OCI-LY3 (cell line): ENCODE measurements at regions not wholly inside any gene's neighbourhood (a gene's known extent, or its start where the extent isn't known, plus 50 kb on each side); places are given as distances from the start of the nearest gene placed in this dataset.

Experiments
- H2AFZ ChIP-seq: fragments of 200-600, 300-600 bp; shearing (Covaris generic); 2 replicates; pipeline ENCODE4 v1.6.0; 2014; ENCODE audit warnings: antibody characterized with exemption, low read depth, low read length
- H3K27ac ChIP-seq: fragments of 200-600, 300-600 bp; sonication (generic); 2 replicates; pipeline ENCODE4 v1.5.1; 2014; ENCODE audit warnings: mild to moderate bottlenecking, low read length, moderate library complexity, mixed read lengths
- H3K27me3 ChIP-seq: fragments of 200-600, 300-600 bp; sonication (generic); 2 replicates; pipeline ENCODE4 v1.6.1; 2014; ENCODE audit warnings: low read depth, low read length, mixed read lengths
- H3K36me3 ChIP-seq: fragments of 200-600, 300-600 bp; sonication (generic); replicated peaks from 2 replicates; pipeline ENCODE3; 2014; ENCODE audit warnings: low read depth, low read length, mixed read lengths
- H3K4me1 ChIP-seq: fragments of 300-600, 200-600 bp; sonication (generic); 2 replicates; pipeline ENCODE4 v1.6.1; 2014; ENCODE audit warnings: low read length, mixed read lengths
- H3K4me2 ChIP-seq: fragments of 200-600, 300-600 bp; sonication (generic); 2 replicates; pipeline ENCODE4 v1.6.1; 2014; ENCODE audit warnings: low read length, mixed read lengths
- H3K4me3 ChIP-seq: fragments of 300-600, 200-600 bp; sonication (generic); 2 replicates; pipeline ENCODE4 v1.5.1; 2014; ENCODE audit warnings: antibody characterized with exemption, mild to moderate bottlenecking, low read length, moderate library complexity
- H3K79me2 ChIP-seq: fragments of 300-600, 200-600 bp; shearing (Covaris generic); 2 replicates; pipeline ENCODE4 v1.6.1; 2014; ENCODE audit warnings: mild to moderate bottlenecking, low read length, mixed read lengths
- H3K9ac ChIP-seq: fragments of 300-600, 200-600 bp; shearing (Covaris generic); 2 replicates; pipeline ENCODE4 v1.6.0; 2014; ENCODE audit warnings: mild to moderate bottlenecking, low read length, moderate library complexity
- H3K9me3 ChIP-seq: fragments of 200-600, 300-600 bp; shearing (Covaris generic); 2 replicates; pipeline ENCODE4 v1.6.1; 2014; ENCODE audit warnings: low read length, mixed read lengths; ENCODE audit not compliant: insufficient read depth
- H4K20me1 ChIP-seq: fragments of 200-600, 300-600 bp; sonication (generic); 2 replicates; pipeline ENCODE4 v1.6.1; 2016; ENCODE audit warnings: low read length, mixed read lengths; ENCODE audit not compliant: insufficient read depth
- CTCF ChIP-seq: fragments of 200-600, 300-600 bp; sonication (generic); IDR thresholded peaks from 2 replicates; pipeline ENCODE4 v1.5.1; 2014; ENCODE audit warnings: antibody characterized with exemption, low read length, low read depth
- EZH2phosphoT487 ChIP-seq: fragments of 200-600 bp; shearing (Covaris generic); IDR thresholded peaks from 2 replicates; pipeline ENCODE4 v1.6.1; 2018; ENCODE audit warnings: antibody characterized with exemption, mixed run types, low read depth

GRCh38 chr3:70832089-70832833 lies 519.8 kb upstream of the MDFIC2 start:
- H3K36me3 ChIP-seq = no peaks in the 10 kb centered on the region
- no peak overlapping the region for H3K9ac ChIP-seq
- no peak overlapping the region for H3K27ac ChIP-seq
- no peak overlapping the region for H3K4me2 ChIP-seq
- H3K9me3 ChIP-seq = no peaks in the 10 kb centered on the region
- H3K4me3 ChIP-seq = no peak overlapping the region
- no peak overlapping the region for H2AFZ ChIP-seq
- TF ChIP-seq CTCF (no peak), EZH2phosphoT487 (no peak)
- H3K4me1 ChIP-seq = no peaks in the 10 kb centered on the region
- H3K79me2 ChIP-seq = no peaks in the 10 kb centered on the region
- H3K27me3 ChIP-seq = peaks cover 10% of the 10 kb centered on the region; the same call in 1 of the 2 replicates
- H4K20me1 ChIP-seq = no peaks in the 10 kb centered on the region

GRCh38 chr3:70829092-70829491 lies 516.7 kb upstream of the MDFIC2 start:
- Histone ChIP-seq H3K36me3 (no peaks in the 10 kb centered on the region), H4K20me1 (no peaks in the 10 kb centered on the region), H3K27ac (no peak overlapping the region), H2AFZ (no peak overlapping the region), H3K9ac (no peak overlapping the region), H3K4me2 (no peak overlapping the region), H3K9me3 (no peaks in the 10 kb centered on the region), H3K79me2 (no peaks in the 10 kb centered on the region), H3K4me1 (no peaks in the 10 kb centered on the region), H3K27me3 (peaks cover 7% of the 10 kb centered on the region), H3K4me3 (no peak overlapping the region)
- TF ChIP-seq EZH2phosphoT487 (no peak), CTCF (no peak)

- Histone ChIP-seq H3K36me3 (no peaks in the 10 kb centered on the region), H3K27me3 (peaks cover 3% of the 10 kb centered on the region; the same call in 1 of the 2 replicates), H3K4me1 (no peaks in the 10 kb centered on the region), H4K20me1 (no peaks in the 10 kb centered on the region), H3K9ac (no peak overlapping the region), H3K9me3 (no peaks in the 10 kb centered on the region), H3K27ac (no peak overlapping the region), H3K4me2 (no peak overlapping the region), H3K4me3 (no peak overlapping the region), H3K79me2 (no peaks in the 10 kb centered on the region), H2AFZ (no peak overlapping the region)
- TF ChIP-seq EZH2phosphoT487 = no peak
- no peak for TF ChIP-seq CTCF
These were observed 512.3 kb upstream of the MDFIC2 start for GRCh38 chr3:70824773-70825172.

- H3K9me3 ChIP-seq = no peaks in the 10 kb centered on the region
- H3K27me3 ChIP-seq = peaks cover 3% of the 10 kb centered on the region; the same call in 1 of the 2 replicates
- TF ChIP-seq EZH2phosphoT487 = no peak
- TF ChIP-seq CTCF = no peak
- no peak overlapping the region for H3K9ac ChIP-seq
- H3K27ac ChIP-seq = no peak overlapping the region
- no peak overlapping the region for H2AFZ ChIP-seq
- H4K20me1 ChIP-seq = no peaks in the 10 kb centered on the region
- no peak overlapping the region for H3K4me3 ChIP-seq
- H3K36me3 ChIP-seq = no peaks in the 10 kb centered on the region
- H3K79me2 ChIP-seq = no peaks in the 10 kb centered on the region
- no peak overlapping the region for H3K4me2 ChIP-seq
- H3K4me1 ChIP-seq = no peaks in the 10 kb centered on the region
These were observed 511.6 kb upstream of the MDFIC2 start for GRCh38 chr3:70824078-70824477.
